ENCODE measurements at regions not wholly inside any gene's neighbourhood (a gene's known extent, or its start where the extent isn't known, plus 50 kb on each side); places are given as distances from the start of the nearest gene placed in this dataset.

DNA sequence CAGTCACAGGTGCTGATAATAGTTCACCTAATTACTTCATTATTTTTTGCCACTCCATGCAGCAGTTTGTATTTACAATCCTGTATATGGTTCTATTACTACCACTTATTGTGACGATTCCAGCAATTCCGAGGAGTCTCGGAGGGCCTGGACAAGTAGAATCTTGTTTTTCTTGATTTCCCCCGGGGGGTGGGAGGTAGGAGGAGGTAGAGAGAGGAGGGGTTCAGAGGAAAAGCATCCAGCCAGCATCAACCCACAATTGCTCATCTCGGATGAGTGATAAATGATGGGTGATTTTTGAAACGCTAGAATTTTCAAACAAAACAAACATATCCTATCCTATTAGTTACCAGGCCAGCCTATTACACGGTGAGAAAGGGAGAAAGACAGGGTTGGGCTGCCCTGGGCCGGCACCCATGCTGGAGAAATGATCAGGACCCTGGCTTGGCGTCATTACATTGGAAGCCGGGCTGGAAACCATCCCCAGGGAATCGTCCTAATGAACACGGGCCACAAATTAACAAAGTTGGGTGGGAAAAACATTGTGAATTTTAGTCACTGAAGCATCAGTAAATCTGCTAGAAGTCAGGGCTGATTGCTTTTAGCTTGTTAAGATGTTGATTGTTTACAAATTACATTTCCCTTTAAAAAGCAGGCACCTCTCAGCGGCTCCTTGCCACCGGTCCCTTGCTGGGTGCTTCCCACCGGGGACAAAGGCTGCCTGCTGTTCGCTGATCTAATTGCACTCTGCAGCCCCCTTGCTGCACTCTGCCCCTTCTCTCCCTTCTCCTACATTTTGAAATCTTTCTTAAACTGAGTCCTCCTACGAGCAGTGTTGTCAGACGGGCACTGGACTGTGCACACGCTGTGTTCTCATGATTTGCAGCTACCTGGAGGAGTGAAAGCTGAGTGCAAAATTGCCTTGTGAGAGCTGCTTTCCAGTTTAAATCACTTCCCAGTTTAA is 95.5 kb downstream of the FAM204A start:
- no peak for DNase-seq

DNA sequence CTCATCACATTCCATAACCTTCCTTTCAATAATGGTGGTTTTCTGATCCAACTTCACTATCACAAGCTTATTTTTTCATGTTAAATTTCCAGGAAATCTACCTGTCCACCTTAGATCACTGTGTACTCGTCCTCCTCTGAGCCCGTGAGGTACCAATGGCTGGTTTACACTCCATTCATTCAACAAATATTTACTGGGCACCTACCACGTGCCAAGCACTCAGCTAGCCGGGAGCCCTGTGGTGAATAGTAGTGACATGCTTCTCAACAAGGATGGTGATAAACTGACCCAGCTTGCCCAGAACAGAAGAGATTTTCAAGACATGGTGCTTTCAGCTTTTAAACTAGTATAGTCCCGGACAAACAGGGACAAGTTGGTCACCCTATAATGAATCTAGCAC is 98.2 kb downstream of the FAM204A start:
- DNase-seq: no peak

DNA sequence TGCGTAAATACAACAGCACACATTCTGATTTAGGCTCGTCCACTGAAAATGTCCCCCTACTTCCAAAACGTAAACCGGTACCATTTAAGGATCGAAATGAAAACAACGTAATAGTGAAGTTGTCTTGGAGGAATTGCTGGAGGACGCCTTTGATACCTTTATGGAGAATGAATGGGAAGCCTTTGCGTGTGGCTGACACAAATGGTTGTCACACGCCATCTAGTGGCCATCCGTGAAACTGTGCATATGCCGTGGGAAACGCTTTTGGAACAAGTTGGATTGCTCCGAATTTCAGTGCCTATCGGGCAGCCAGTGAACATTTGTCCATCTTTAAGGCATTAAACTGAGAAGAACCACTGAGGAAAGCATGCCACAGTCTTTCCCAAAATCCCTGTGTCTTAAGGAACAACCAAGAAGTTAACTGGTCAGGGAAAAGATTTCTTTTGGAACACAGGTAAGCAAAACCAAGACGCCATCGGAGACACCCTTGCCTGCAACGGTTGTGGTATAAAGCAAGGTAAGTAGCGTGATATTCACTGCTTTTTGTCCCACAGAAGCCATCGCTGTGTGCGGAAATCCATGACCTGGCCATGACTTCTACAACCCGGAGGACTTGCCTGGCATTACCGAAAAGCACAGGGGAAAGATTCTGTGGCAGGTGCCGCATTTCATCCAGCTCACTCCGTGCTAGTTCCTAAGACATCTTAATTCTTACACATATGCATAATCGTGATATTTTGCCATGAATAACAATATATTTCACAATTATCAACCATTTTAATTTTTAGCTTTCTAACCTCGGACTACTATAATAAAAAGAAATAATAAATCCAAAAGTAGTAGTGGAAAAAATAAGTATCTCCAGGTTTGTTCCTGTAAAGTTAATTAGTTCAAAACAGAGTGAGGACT is 100.6 kb downstream of the FAM204A start:
- DNase-seq: peak; percentile 54

DNA sequence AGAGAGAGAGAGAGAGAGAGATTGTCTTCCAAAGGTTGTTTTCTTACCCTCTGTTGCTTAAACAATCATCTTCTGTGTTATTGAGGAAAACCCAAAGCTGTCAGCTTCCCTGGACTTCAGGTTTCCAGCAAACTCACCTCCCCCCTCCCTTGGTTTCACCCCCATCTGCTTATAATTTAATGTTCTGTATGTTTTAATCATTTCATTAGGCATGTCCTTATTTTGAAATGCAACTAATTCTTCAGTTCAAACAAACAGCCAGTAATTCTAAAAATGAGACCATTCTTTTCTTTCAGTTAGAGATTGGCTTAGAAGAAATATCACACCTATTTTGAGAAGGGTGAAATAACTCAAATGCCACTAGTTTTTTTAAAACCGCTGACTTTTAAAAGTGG is 102.9 kb downstream of the FAM204A start:
- no peak for DNase-seq

DNA sequence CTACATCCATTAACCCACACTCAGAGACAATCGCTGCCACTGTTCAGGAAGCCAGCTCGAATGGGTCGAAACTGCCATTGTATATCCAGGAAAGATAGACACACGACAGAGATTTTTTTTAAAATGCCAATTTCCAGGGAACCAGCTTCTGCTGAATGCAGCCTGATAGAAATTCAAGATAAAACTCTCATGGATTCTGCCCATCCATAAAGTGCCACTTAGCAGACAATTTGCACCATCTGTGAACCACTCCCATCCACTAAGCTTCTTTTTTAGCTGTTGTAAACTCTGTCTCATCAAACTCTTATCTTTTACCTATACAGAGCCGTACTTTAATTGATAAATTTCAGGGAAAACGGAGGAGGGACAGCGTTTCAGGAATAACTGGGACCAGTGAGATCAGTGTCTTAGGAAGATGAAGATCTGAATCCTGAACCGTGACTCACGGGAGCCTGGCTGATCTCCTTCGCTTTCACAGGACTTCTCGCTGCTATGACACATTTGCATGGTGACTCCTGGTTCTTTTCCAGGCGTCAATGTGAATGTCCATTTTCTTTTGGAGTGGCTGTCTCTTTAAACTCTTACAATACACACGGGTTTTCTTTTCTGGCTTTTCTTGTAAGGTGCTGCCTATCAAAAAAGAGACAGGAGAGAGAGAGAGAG is 103.4 kb downstream of the FAM204A start:
- no peak for DNase-seq

DNA sequence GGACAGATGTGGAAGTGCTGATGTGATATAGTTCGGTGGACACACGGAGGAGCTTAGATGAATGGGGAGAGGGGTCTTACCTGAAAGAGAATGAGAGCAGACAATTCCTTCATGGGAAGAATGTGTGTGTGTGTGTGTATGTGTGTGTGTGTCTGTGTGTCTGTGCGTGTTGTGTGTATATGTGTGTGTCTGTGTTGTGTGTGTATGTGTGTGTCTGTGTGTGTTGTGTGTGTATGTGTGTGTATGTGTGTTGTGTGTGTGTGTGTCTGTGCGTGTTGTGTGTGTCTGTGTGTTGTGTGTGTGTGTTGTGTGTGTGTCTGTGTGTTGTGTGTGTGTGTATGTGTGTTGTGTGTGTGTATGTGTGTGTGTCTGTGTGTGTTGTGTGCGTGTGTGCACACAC is 104.2 kb downstream of the FAM204A start:
- DNase-seq: no peak

DNA sequence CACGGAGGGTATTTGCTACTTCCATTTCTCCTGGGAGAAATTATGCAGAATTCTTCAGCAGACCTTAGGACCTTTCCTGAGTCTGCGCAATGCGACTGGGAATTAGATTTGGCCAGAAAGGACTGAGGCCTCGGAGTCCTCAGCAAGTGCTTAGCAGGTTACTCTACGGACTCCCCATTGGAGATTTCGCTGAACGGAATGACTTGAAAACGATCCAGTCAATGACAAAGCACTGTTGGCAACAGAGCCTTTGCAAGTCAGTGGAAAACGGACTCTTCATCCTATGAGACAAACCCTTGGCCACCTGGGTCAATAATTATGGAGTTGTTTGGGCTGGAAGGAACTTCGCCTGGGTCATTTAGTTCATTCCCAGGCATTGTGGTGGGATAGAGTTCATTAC is 107.4 kb downstream of the FAM204A start:
- DNase-seq: no peak

DNA sequence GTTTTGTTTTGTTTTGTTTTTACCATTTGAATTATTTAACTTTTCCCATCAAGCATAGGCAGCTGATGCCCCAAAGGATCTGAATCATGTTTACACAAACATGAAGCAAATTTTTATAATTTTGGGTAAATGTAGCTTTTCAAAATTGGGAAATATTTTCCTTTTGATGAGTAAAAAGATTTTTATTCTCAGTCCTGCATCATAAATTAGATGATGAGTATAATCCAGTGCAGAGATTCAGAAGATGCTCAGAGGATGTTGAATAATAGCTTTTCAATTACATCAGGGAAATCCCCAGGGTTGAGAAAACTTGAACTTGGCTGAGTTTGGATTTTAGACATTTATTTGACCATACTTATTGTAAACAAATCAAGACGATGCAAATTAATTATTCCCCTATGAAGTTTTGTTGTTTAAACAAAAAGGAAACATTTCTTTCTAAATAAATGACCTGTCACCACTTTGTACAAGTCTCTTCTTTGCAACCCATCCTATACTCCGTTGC is 121.7 kb downstream of the FAM204A start:
- no peak for DNase-seq

DNA sequence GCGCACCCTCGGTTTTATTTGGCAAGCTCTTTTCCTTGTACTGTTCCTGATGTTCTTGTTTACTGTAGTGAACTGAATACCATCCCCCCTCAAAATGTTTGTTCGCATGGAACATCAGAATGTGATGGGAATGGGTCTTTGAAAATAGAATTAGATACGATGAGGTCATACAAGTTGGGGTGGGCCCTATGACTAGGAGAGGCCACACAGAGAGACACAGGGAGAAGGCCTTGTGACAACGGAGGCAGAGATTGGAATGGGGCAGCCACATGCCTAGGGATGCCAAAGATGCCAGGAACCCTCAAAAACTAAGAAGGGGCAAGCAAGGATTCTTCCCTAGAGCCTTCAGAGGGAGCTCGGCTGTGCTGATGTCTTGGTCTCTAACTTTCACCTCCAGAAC is 123.6 kb downstream of the FAM204A start:
- DNase-seq: no peak

DNA sequence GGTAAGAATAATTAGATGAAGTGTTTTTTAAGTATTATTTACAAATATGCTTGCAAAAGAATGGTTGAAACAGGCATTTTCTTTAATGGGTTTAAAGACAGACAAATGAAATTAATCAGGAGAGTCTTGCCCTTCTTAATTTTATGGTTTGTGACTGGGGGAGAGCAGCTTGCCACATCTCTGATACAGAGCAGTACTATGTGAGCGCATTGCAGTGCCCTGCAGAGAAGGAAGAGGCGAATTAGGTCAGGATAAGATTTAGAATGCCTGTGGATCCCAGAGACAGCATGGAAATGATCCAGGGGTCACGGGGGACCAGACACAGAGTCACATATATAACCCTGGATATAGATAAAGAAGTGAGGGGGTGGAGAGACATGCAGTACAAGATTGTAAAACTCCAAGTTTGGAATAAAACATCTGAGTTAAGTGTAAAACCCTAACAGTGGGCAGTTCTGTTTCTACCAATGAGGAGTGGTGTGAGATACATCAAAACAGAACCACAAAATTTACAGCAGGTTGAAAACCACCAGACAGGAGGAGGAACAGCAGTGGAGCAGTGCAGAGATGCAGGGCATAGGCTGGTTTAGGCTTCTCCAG is 125.5 kb downstream of the FAM204A start:
- no peak for DNase-seq

DNA sequence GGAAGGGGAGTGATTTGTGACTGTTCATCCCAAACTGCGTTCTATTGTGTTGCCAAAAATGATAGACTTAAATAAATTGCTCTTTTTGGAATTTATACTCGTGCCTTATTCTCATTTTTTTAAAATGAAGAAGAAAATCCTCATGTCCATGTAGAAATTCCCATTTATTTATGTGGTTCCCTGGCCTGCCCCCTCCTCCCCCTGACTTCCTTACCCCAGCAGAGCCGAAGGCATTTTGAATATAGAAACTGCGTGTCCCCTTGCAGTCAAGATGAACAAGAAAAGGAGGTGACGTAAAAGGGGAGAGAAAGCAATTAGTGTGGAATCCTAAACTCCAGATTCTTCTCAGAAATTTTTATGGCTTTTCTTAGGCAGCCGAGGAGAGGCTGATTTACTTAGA is 126.1 kb downstream of the FAM204A start:
- no peak for DNase-seq

DNA sequence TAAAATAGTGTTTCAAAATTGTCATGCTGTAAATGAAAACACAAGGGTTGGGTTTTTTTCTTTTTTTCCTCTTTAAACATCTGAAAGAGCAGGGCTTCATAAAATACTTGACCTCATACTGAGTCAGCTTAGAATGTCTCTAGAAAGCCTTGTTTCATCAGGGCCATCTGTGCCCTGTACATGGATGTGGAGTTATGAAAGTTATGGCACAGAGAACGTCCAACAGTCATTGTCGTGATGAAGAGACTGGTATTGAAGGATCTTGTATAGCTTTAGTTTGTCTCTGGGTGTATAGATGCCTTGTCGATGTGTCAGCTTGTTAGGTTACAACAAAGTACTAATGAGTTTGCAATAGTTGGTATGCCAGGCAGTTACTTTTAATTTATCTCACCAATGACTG is 127.3 kb downstream of the FAM204A start:
- no peak for DNase-seq

DNA sequence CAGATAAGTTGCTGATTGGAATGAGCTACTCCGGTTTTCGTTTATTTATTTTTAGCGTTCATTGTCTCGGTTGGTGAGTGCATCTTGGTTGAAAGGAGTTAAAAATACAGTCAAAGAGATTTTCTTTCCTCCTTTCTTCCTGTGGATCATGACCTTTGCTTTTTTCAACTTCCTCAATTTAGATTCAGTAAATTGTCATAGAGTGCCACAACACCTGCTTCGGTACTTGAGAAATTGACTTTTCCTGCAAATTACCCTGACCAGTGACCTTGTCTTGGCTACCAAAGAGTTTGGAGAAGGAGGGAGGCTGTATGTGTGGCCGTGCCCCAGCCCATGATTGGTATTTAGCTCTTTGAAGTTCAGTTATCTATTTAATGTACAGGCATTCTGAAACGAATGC is 128.7 kb downstream of the FAM204A start:
- no peak for DNase-seq

DNA sequence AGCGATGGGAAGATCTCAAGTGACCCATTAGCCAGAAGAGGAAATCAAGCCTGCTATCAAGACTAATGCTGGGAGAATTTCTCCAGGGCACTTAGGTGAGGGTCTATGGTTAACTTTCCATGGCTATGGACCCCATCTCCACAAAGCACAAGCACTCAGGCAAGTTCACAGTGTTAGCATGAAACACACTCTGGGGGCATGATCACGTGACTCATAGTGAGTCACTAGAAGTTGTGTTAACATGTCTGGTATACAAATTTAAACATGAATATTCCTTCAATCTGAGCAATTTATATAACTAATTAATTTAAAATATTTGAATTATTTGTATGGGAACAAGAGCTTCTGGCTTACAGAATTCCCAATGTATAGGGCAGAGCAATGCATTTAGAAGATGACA is 131.8 kb downstream of the FAM204A start:
- DNase-seq: no peak

DNA sequence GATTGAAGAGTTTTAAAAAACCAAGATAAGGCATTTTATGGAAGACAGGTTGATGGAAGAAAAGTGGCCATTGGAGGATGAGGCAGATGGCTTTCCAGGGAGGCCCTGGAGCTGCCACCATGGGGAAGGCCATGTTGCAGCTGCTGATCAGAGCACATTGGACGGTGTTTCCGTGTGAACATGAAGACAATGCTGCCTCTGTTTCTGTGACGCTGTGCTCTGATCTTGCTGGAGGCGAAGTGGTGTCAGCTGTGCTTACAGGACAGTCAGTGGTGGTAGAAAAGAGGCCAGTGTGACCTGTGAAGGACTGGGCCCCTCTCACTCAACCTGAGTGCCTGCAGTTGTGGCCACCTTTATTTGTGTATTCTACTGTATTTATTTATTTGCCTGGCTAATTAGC is 132.9 kb downstream of the FAM204A start:
- DNase-seq: peak; percentile 6

DNA sequence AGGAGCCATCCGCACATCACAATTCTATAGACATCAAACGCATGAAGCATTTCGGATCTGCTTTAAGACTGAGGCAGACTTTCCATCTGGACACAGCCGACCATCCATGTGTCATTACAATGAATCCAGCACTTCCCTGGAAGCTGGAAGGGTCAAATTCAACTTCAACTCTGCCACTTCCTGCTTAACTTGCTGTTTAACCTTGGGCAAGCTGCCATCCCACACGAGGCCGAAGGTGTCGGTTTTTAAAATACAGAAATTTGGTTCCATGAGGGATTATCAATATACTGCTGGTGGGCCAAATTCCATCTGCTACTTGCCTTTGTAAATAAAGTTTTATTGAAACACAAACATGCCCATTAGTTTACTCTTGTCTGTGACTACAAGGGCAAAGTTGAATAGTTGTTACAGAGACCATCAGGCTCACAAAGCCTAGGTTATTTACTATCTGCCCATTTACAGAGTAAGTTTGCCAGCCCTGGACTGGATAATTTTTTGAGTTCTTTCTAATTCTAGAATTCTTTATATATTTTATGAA is 134.6 kb downstream of the FAM204A start:
- DNase-seq: no peak

DNA sequence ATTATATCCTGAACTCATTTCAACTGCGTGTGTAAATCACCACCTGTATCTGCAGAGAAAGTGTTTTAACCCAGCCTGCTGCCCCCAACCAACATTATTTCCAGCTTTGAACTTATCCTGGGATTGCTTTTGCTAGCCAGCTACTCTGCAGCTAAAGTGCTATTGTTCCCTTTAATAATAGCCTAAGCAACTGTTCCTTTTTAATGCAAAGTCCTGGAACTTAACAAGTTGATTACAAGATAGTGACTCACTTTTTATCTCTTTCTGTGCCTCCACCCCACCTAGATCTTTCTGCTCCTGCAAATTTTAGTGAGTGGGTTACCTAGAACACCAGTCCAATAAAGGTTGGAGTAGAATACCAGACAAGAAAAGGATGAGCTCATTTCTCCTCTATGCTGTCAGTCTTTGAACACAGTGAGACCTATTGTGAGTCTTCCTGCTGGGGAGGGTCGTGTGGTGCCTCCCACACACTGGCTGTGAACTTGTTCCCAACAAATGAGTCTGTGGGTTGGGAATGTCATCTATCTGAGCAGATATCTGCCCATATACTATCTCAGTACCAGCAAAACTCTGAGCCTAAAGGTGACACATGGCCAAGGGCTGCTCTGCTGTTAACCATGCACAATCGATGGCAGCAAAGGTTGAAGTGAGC is 137.7 kb downstream of the FAM204A start:
- DNase-seq: no peak

DNA sequence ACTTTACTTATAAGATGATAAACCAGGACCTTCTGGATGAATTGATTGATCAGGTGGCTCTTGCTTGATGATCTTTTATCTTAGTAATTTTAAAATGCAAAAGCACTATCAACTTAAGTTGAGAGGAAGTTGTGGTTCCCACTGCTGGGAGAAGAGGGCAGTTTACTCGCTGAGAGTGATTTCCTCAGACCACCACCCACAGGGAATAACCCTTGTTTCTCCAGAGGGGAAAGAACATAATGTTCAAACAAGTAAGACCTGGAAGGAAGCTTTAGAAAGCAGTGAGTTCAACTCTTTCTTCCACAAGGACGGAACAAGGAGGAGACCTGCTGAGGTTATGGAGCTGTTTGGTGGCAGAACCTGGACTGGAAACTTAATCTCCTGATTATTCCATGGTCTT is 138.7 kb downstream of the FAM204A start:
- DNase-seq: no peak

DNA sequence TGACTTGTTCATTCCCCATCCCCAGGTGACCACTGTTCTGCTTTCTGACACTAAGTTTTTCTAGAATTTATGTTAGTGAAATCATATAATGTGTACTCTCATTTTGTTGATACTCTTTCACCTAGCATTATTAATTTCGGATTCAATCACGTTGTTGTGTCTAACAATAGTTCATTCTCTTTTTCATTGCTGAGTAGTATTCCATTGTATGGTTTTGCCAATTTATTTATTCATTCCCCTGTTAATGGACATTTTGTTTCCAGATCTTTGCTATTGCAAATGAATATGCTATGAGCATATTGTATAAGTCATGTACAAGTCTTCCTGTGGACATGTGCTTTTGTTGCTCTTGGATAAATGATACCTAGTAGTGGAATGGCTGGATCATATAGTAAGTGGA is 146.4 kb downstream of the FAM204A start:
- no peak for DNase-seq

DNA sequence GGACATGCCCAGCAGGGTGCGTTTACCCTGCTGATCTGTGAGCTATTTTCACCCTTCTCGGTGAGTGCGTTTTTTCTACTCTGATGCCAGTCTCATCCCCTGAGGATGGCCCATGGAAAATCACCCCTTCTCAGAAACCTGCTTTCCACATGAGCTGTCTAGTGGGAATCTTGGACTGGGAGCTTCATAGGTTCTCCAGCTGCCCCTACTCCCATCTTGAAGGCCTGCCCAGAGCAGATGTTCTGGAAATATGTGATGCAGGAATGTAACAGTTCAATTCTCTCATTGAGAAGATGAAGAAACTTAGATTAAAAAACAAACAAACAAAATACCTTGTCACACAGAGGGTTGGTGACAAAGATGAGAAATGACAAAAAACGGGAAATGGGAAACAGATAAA is 146.9 kb upstream of the RAB11FIP2 start:
- no peak for DNase-seq

DNA sequence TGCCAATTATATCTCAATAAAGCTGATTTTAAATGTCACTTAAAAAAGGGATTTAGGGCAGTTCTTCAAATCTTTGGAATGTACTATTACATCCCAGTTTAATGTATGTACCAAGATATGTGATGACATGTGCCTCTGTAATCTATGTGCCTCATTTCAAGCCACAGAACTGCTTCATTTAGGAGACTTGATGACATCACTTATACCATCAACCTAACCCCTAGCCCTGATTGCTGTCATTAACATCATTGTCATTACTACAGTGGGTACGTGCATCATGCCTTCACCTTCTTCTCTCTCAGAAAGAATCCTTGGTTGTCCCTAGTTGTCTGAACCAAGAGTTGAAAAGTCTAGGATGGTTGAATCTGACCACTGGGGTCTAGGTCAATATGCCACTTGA is 134.3 kb upstream of the RAB11FIP2 start:
- no peak for DNase-seq
